Right lobe of liver (tissue), 6 donors: ENCODE measurements at regions not wholly inside any gene's neighbourhood (a gene's known extent, or its start where the extent isn't known, plus 50 kb on each side); places are given as distances from the start of the nearest gene placed in this dataset.

Experiments used
- ATAC-seq, 4 donors: fragments of 200-7000 bp; cut with Tn5 transposase; one replicate each; pipeline ENCODE4 v1.9.1; 2020; ENCODE audit warnings: mild to moderate bottlenecking in 4 of 4, moderate library complexity in 4 of 4
- DNase-seq, 3 donors: peaks; one replicate each; pipeline ENCODE4 v3.0.0-alpha.2; 2020
- H3K27ac ChIP-seq, 3 donors: fragments of 200-600 bp; one replicate each; pipeline ENCODE4 v1.8.0; 2022
- H3K27me3 ChIP-seq, 2 donors: fragments of 200-600 bp; one replicate each; pipeline ENCODE4 v1.8.0; 2022
- H3K36me3 ChIP-seq, 4 donors: fragments of 200-600 bp; sonication (generic) in 1 of 4; one replicate each; pipeline versions ENCODE4 v1.5.1 to v1.8.0; 2017 to 2022; ENCODE audit warnings: control low read depth in 1 of 4
- H3K4me1 ChIP-seq, 4 donors: fragments of 200-600 bp; sonication (generic) in 1 of 4; one replicate each; pipeline versions ENCODE4 v1.5.1 to v1.8.0; 2017 to 2022; ENCODE audit warnings: control low read depth in 1 of 4
- H3K4me3 ChIP-seq, 3 donors: fragments of 200-600 bp; one replicate each; pipeline ENCODE4 v1.8.0; 2022
- H3K9me3 ChIP-seq, 4 donors: fragments of 200-600 bp; sonication (generic) in 1 of 4; one replicate each; pipeline versions ENCODE4 v1.5.1 to v1.8.0; 2017 to 2022; ENCODE audit warnings: control low read depth in 1 of 4
- POLR2A ChIP-seq: fragments of 450-650 bp; IDR thresholded peaks from one replicate; pipeline ENCODE4 v1.6.1; 2017; ENCODE audit warnings: antibody characterized with exemption, mild to moderate bottlenecking
- WGBS: methylation state at CpG from one replicate; pipeline ENCODE4 v1.1.6; 2018; ENCODE audit warnings: low coverage, low lambda C conversion rate; ENCODE audit not compliant: insufficient coverage; ENCODE audit errors: missing lambda C conversion rate; 5-methylcytosine and 5-hydroxymethylcytosine counted together
- intact Hi-C, 2 donors: fragments of 100-400 bp; cut with DNase I; formaldehyde crosslinking; loops; one replicate each; pipeline versions ENCODE4 v1.11.2 to v1.14.1; 2022
- TF ChIP-seq, protein P1 (sequence below), 4 donors: fragments of 200-600 bp in 3 of 4; fragments of 450-650 bp in 1 of 4; IDR thresholded peaks; one replicate each; pipeline versions ENCODE4 v1.5.1 to v1.8.0; 2016 to 2022; ENCODE audit warnings: antibody characterized with exemption in 4 of 4, mild to moderate bottlenecking in 2 of 4
- donor health status: DM: no; HTN: yes; CAD: no.
- donor health status: DM: no; HTN: no; CAD: no.
- donor health status: DM: no; HTN: no; CAD: no.
- donor health status: DM: no; HTN: yes; CAD: no.
- donor health status: DM: no; HTN: yes; CAD: no.

DNA sequence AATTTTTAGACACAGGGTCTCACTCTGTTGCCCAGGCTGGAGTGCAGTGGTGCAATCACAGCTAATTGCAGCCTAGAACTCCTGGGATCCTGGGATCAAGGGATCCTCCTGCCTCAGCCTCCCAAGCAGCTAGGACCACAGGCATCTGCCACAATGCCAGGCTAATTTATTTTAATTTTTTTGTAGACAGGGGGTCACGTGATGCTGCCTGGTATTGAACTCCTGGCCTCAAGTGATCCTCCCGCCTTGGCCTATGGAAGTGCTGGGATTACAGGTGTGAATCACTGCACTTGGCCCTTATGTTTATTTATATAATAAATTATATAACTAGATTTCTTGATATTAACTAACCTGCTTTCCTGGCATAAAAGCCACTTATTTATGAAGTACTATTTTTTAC is 1081.7 kb upstream of the FANCL start:
- DNase-seq (no peak), ATAC-seq (no peak)
- TF ChIP-seq, protein P1, sequence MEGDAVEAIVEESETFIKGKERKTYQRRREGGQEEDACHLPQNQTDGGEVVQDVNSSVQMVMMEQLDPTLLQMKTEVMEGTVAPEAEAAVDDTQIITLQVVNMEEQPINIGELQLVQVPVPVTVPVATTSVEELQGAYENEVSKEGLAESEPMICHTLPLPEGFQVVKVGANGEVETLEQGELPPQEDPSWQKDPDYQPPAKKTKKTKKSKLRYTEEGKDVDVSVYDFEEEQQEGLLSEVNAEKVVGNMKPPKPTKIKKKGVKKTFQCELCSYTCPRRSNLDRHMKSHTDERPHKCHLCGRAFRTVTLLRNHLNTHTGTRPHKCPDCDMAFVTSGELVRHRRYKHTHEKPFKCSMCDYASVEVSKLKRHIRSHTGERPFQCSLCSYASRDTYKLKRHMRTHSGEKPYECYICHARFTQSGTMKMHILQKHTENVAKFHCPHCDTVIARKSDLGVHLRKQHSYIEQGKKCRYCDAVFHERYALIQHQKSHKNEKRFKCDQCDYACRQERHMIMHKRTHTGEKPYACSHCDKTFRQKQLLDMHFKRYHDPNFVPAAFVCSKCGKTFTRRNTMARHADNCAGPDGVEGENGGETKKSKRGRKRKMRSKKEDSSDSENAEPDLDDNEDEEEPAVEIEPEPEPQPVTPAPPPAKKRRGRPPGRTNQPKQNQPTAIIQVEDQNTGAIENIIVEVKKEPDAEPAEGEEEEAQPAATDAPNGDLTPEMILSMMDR (IDR thresholded peaks at IDR 0.05): no peak
- no peak for TF ChIP-seq POLR2A
- no peaks in the 10 kb centered on the region for H3K9me3 ChIP-seq
- H3K4me1 ChIP-seq: no peaks in the 10 kb centered on the region
- H3K27me3 ChIP-seq: no peaks in the 10 kb centered on the region
- intact Hi-C loops: no loop called here
- no peak overlapping the region for H3K4me3 ChIP-seq
- H3K27ac ChIP-seq: no peak overlapping the region
- no peaks in the 10 kb centered on the region for H3K36me3 ChIP-seq
- WGBS: 52% methylated on average over 2 of the region's 2 CpGs

DNA sequence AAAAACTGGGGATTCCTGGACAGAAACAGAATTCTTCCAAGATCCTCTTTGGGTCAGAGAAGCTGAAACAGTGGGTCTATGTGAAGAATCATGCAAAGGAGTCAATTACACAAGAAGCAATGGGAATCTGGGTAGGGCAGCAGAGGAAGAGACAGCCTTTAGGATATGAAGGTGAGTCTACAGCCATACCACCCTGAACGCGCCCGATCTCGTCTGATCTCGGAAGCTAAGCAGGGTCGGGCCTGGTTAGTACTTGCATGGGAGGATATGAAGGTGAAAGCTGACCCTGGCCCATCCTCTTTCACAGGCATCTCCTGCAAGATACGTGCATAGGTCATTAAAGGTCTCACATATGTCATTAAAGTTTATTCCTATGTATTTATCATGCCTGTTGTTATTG is 1080.9 kb upstream of the FANCL start:
- H3K27me3 ChIP-seq: no peaks in the 10 kb centered on the region
- intact Hi-C loops: no loop called here
- 83% methylated on average over 7 of the region's 7 CpGs for WGBS
- DNase-seq (no peak), ATAC-seq (no peak)
- TF ChIP-seq, protein P1 (IDR thresholded peaks at IDR 0.05): no peak
- no peak for TF ChIP-seq POLR2A
- H3K9me3 ChIP-seq: no peaks in the 10 kb centered on the region
- no peaks in the 10 kb centered on the region for H3K36me3 ChIP-seq
- H3K4me3 ChIP-seq: no peak overlapping the region
- no peak overlapping the region for H3K27ac ChIP-seq
- no peaks in the 10 kb centered on the region for H3K4me1 ChIP-seq

DNA sequence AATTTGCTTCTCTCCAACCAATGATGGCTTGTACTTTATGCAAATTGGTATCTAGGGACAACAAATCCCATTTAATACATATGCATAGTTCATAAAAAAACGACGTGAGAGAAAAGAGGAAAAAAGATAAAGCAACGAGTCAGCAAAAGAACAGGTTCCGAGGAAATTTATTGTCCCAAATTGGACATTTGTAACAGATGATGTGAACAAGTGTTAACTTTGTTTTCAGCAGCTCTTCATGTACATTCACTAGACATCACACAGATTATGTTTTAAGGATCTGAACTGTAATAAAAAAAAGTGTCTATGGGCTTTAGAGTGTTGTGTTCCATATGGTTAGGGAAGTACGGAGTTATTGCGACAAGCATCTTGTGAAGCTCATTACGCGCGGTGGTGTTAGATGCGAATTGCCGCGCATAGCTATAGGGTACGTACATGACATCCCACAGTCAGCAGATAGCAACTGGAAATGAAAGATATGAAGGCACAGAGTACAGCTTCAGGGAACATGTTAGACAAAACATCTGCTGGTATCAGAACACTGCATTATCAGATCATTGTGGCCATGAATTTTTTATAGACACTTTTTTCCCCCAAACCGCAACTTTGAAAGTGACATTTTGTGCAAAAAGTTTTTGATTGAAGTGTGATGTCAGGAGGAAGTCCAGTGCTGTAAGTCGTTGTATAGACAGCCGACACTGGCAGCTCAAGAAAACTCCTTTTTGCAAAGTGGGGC is 1073.1 kb upstream of the FANCL start:
- Histone ChIP-seq H3K36me3 (no peaks in the 10 kb centered on the region), H3K9me3 (no peaks in the 10 kb centered on the region), H3K4me1 (no peaks in the 10 kb centered on the region), H3K27me3 (no peaks in the 10 kb centered on the region), H3K4me3 (no peak overlapping the region), H3K27ac (no peak overlapping the region)
- ATAC-seq (no peak), DNase-seq (no peak)
- intact Hi-C loops: no loop called here
- 68% methylated on average over 15 of the region's 16 CpGs for WGBS
- no peak for TF ChIP-seq POLR2A
- TF ChIP-seq, protein P1 (IDR thresholded peaks at IDR 0.05): no peak

DNA sequence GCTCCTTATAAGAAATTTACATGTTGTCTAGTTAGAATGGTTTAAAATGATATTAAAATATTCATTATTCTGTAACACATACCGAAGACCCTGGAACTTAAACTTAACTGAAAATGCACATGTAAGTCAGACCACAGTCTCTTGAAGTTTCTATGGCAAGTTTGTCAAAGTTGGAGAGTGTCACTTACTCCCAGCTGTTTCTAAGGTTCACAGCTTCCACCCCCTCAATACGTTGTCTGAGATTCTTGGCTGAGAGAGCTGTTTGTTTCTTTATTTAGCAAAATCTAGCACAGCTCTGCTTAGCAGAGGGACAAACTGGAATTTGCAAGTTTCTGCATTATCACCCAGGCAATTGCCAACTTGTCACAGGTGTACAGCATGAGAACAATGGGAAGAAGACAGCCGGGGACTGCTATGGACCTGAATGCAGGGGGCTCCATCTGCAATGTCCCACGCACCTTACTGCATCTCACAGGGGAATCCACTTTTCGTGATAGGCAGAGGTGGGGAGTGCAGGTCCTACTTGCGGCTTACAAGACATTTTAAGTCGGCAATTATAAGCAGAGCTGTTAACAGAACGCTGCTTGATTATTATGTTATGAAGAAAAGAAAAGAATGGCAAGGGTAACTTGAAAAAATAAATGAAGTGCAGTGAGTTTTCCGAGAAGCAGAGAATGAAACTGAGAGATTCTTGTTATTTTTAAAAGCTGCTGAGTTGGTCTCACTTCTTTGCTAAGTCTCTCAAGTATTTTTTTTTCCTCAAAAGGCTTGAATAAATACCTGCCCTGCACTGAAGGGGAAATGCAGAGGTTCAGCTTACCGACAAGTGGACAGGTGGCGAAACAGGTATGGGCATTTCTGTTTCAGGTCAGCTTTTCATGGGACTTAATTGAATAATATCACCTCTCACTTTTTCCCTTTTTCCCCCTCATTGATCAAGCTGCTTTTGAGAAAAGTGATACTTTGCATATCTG is 1072.1 kb upstream of the FANCL start:
- intact Hi-C loops: no loop called here
- Histone ChIP-seq H3K4me1 (no peaks in the 10 kb centered on the region), H3K9me3 (no peaks in the 10 kb centered on the region), H3K4me3 (no peak overlapping the region), H3K27ac (no peak overlapping the region), H3K36me3 (no peaks in the 10 kb centered on the region), H3K27me3 (no peaks in the 10 kb centered on the region)
- 55% methylated on average over 11 of the region's 11 CpGs for WGBS
- DNase-seq (no peak), ATAC-seq (no peak)
- no peak for TF ChIP-seq POLR2A
- TF ChIP-seq, protein P1 (IDR thresholded peaks at IDR 0.05): no peak
